ENCODE measurements at regions not wholly inside any gene's neighbourhood (a gene's known extent, or its start where the extent isn't known, plus 50 kb on each side); places are given as distances from the start of the nearest gene placed in this dataset.

DNA sequence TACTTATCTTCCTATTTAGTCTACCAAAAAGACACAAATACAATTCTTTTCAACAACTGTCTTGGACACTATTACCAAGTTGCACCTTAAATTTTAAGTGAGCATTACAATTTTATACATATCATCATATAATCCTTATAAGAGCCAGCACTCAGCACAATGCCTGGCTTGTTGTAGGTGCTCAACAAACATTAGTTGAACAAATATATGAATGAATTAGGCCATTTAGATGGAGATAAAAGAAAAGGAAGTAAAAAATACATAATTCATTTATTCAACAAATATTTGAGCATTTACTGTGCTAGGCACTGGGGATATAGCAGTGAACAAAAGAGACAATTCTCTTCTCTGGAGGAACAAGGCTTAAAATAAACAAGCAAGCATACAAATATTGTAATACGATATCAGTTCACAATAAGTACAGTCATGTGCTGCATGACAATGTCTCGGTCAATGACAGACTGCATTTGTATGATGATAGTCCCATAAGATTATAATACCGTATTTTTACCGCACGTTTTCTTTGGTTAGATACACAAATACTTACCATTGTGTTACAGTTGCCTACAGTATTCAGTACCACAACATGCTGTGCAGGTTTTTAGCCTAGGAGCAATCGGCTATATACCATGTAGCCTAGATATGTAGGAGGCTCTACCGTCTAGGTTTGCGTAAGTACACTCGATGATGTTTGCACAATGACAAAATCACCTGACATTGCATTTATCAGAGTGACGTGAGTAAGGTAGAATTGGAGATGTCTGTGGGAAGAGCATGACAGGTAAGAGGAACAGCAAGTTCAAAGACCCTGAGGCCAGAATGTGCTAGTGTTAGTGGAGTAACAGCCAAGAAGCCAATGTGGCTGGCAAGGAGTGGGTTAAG, 86.4 kb upstream of the HS3ST2 start:
- Histone ChIP-seq H3K27me3 (peaks cover 0 to 5% (median 0%) of the 10 kb centered on the region in 9 donors), H3K27ac (no peak overlapping the region), H3K36me3 (no peaks in the 10 kb centered on the region), H3K9me3 (no peaks in the 10 kb centered on the region), H3K4me3 (no peak overlapping the region), H3K4me1 (peaks cover 0 to 18% (median 0%) of the 10 kb centered on the region in 12 donors)
- DNase-seq = no peak
- TF ChIP-seq, protein P1, sequence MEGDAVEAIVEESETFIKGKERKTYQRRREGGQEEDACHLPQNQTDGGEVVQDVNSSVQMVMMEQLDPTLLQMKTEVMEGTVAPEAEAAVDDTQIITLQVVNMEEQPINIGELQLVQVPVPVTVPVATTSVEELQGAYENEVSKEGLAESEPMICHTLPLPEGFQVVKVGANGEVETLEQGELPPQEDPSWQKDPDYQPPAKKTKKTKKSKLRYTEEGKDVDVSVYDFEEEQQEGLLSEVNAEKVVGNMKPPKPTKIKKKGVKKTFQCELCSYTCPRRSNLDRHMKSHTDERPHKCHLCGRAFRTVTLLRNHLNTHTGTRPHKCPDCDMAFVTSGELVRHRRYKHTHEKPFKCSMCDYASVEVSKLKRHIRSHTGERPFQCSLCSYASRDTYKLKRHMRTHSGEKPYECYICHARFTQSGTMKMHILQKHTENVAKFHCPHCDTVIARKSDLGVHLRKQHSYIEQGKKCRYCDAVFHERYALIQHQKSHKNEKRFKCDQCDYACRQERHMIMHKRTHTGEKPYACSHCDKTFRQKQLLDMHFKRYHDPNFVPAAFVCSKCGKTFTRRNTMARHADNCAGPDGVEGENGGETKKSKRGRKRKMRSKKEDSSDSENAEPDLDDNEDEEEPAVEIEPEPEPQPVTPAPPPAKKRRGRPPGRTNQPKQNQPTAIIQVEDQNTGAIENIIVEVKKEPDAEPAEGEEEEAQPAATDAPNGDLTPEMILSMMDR (IDR thresholded peaks at IDR 0.05) = no peak
- no peak for TF ChIP-seq POLR2A (IDR thresholded peaks at IDR 0.05)
- 69 to 82% (median 75%) methylated on average over 10 of the region's 10 CpGs for WGBS, 4 donors
- ATAC-seq = no peak
- intact Hi-C loops (cut with DNase I) = no loop called here

DNA sequence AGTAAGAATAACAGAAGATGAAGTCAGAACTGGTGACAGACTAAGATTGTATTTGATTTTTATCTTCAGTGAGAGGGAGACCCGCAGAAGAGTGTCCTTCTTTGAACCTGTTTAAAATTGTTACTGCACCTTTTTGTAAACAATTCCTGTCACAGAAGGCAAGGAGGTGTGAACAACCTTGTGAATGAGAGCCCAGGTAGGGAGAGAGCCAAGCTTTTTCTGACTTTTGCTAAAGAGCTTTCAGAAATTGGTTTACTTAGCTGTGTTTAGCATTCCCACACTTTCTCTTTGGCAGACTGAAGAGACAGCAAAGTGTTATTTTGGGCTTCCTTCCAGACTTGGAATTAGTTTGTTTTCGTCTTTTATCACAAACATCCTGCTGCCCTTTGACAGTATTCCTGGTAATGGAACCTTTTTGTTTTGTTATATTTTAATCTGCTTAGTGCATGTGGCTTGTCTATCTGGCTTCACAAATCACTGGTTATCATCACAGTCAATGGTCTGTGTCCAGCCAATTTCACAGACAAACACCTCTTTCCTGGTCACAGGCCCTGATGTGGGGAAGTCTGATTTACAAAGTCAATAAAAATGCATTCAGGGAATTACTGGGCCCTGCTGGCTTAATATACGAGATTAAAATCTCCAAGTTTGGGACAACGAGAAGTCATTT, 85.7 kb upstream of the HS3ST2 start:
- DNase-seq = no peak
- Histone ChIP-seq H3K4me3 (no peak overlapping the region), H3K27me3 (peaks cover 0 to 5% (median 0%) of the 10 kb centered on the region in 9 donors), H3K36me3 (no peaks in the 10 kb centered on the region), H3K27ac (no peak overlapping the region), H3K4me1 (peaks cover 0 to 18% (median 0%) of the 10 kb centered on the region in 12 donors), H3K9me3 (no peaks in the 10 kb centered on the region)
- WGBS, 4 donors = 17 to 36% (median 23%) methylated on average over 4 of the region's 4 CpGs
- peak; percentile 47 to 69 (median 54) for ATAC-seq
- intact Hi-C loops (cut with DNase I) = no loop called here
- TF ChIP-seq, protein P1 (IDR thresholded peaks at IDR 0.05) = no peak
- TF ChIP-seq POLR2A (IDR thresholded peaks at IDR 0.05) = no peak

- Histone ChIP-seq H3K9me3 (no peaks in the 10 kb centered on the region), H3K36me3 (no peaks in the 10 kb centered on the region), H3K4me1 (peaks cover 0 to 16% (median 0%) of the 10 kb centered on the region in 12 donors), H3K4me3 (no peak overlapping the region), H3K27ac (no peak overlapping the region), H3K27me3 (peaks cover 0 to 3% (median 0%) of the 10 kb centered on the region in 9 donors)
- 73 to 90% (median 83%) methylated on average over 2 of the region's 2 CpGs for WGBS, 4 donors
- DNase-seq (no peak), ATAC-seq (no peak)
- intact Hi-C loops (cut with DNase I) = no loop called here
- no peak for TF ChIP-seq POLR2A (IDR thresholded peaks at IDR 0.05)
- TF ChIP-seq, protein P1 (IDR thresholded peaks at IDR 0.05) = no peak
Measured at GRCh38 chr16:22732400-22732799, 81.6 kb upstream of the HS3ST2 start.

DNA sequence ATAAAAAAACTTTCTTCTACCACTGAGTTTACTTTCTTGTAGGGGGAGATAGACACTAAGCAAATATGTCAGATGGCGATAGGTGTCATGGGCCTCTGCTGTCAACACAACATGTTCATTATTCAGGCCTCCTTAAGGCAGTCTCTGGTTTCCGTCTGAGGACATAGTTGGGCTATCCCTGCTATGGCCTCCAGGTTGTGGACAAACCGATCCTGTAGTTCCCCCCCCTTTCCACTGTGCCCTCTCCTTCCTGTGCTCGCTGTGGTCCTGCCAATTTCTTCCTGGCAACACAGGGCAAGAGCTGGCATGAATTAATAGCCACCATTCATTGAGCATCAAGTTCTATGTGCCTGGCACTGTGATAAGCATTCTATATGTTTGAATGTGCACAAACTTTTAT, 81.0 kb upstream of the HS3ST2 start:
- Histone ChIP-seq H3K4me3 (no peak overlapping the region), H3K4me1 (peaks cover 0 to 11% (median 0%) of the 10 kb centered on the region in 12 donors), H3K27ac (no peak overlapping the region), H3K27me3 (peaks cover 0 to 3% (median 0%) of the 10 kb centered on the region in 9 donors), H3K36me3 (no peaks in the 10 kb centered on the region), H3K9me3 (no peaks in the 10 kb centered on the region)
- TF ChIP-seq, protein P1 (IDR thresholded peaks at IDR 0.05) = no peak
- no peak for TF ChIP-seq POLR2A (IDR thresholded peaks at IDR 0.05)
- no peak for DNase-seq
- intact Hi-C loops (cut with DNase I) = no loop called here
- ATAC-seq = no peak
- WGBS, 4 donors = 55 to 77% (median 60%) methylated on average over 4 of the region's 4 CpGs
